ENCODE measurements at regions not wholly inside any gene's neighbourhood (a gene's known extent, or its start where the extent isn't known, plus 50 kb on each side); places are given as distances from the start of the nearest gene placed in this dataset.
A peak's percentile ranks its signal among the peaks of the same experiment; 100 is the strongest.

GRCh38 chr11:112555491-112556364, 295.1 kb upstream of the PLET1 start (continued):
- TF ChIP-seq ZNF75D (CRISPR knock-in tag; IDR thresholded peaks at IDR 0.05; ENCODE audit: borderline replicate concordance) (no peak), ZNF121 (CRISPR knock-in tag; IDR thresholded peaks at IDR 0.05) (0 out of 2 replicates have a peak, but pooled peaks have one; percentile 8), RAD21 (CRISPR knock-in tag; IDR thresholded peaks at IDR 0.05) (peak; percentile 40), ZNF317 (CRISPR knock-in tag; IDR thresholded peaks at IDR 0.05) (no peak)
- TF ChIP-seq, protein P1, sequence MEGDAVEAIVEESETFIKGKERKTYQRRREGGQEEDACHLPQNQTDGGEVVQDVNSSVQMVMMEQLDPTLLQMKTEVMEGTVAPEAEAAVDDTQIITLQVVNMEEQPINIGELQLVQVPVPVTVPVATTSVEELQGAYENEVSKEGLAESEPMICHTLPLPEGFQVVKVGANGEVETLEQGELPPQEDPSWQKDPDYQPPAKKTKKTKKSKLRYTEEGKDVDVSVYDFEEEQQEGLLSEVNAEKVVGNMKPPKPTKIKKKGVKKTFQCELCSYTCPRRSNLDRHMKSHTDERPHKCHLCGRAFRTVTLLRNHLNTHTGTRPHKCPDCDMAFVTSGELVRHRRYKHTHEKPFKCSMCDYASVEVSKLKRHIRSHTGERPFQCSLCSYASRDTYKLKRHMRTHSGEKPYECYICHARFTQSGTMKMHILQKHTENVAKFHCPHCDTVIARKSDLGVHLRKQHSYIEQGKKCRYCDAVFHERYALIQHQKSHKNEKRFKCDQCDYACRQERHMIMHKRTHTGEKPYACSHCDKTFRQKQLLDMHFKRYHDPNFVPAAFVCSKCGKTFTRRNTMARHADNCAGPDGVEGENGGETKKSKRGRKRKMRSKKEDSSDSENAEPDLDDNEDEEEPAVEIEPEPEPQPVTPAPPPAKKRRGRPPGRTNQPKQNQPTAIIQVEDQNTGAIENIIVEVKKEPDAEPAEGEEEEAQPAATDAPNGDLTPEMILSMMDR (CRISPR knock-in tag; IDR thresholded peaks at IDR 0.05), result peak; percentile 83

DNA sequence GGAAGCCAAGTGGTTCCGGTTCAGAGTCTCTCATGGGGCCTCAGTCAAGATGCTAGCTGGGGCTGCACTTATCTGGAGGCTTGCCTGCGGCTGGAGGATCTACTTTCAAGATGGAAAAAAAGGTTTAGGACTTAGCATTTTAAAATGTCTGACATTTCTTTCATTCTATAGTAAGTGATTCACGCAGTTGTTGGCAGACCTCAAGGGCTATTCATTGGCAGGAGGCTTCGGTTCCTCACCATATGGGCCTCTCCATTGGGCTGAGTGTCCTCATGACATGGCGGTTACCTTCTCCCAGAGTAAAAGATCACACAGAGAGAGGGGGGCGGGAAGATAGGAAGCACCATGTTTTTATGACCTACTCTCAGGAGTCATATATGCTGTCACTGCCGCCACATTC, 298.0 kb upstream of the PLET1 start:
- no peak for FAIRE-seq

More for the DNA sequence above, 298.0 kb upstream of the PLET1 start:
- no peaks in the 10 kb centered on the region for H3K79me2 ChIP-seq (ENCODE audit: insufficient read depth, low read length)
- no TSS peak for BruUV-seq (replicated peaks)
- CTCF ChIA-PET (ENCODE audit: low intra/inter-chr PET ratio, low total read pairs), result no interaction called here
- no peaks in the 10 kb centered on the region for H3K4me1 ChIP-seq (ENCODE audit: insufficient read depth, low read length)
- in situ Hi-C loops (cut with HindIII; ENCODE audit: extremely low pct_ligation_motif_present, low pct_unique_long_range_greater_than_20kb), result loop anchor here (5.0 to 10.0 kb wide), 2 partner anchors 271 to 344 kb away; no protein-coding TSS in a partner anchor
- no peaks in the 10 kb centered on the region for H4K20me1 ChIP-seq (ENCODE audit: insufficient read depth, low read length)
- no peaks in the 10 kb centered on the region for H3K36me3 ChIP-seq (replicated peaks in 1 of 2; ENCODE audit: control insufficient read depth in 1 of 2, insufficient read depth in 2 of 2, low read length in 2 of 2)
- intact Hi-C loops (cut with micrococcal nuclease; ENCODE audit: unreplicated experiment), result loop anchor here (5.0 kb wide), 1 partner anchor 116 kb away; no protein-coding TSS in a partner anchor
- POLR2A ChIA-PET, result no interaction called here
- H3K9me3 ChIP-seq (ENCODE audit: low read length), result no peaks in the 10 kb centered on the region
- H3K4me3 ChIP-seq (replicated peaks in 1 of 3; ENCODE audit: insufficient read depth in 1 of 3, low read depth in 2 of 3, low read length in 3 of 3), result no peak overlapping the region
- TF ChIP-seq ZNF782 (CRISPR knock-in tag; IDR thresholded peaks at IDR 0.05; ENCODE audit: borderline replicate concordance), result no peak
- TF ChIP-seq SOX6 (IDR thresholded peaks at IDR 0.05), result no peak
- no peak for TF ChIP-seq SOX6 (CRISPR knock-in tag; IDR thresholded peaks at IDR 0.05)
- no peak for TF ChIP-seq CHCHD3 (CRISPR knock-in tag; IDR thresholded peaks at IDR 0.05)
- no peak for TF ChIP-seq TBP (CRISPR knock-in tag; IDR thresholded peaks at IDR 0.05)
- TF ChIP-seq ZNF234 (CRISPR knock-in tag; conservative IDR thresholded peaks at IDR 0.05), result no peak
- TF ChIP-seq NR1H2 (CRISPR knock-in tag; IDR thresholded peaks at IDR 0.05; ENCODE audit: borderline replicate concordance, low read depth), result no peak
- TF ChIP-seq ARNT (IDR thresholded peaks at IDR 0.05), result no peak
- H3K27ac ChIP-seq (ENCODE audit: extremely low read length, insufficient read depth, low read length), result no peak overlapping the region
- no peak overlapping the region for H2AFZ ChIP-seq (ENCODE audit: low read length)
- ATAC-seq, result no peak
- no peak overlapping the region for H3K9ac ChIP-seq (ENCODE audit: insufficient read depth, low read depth, low read length)
- no peak overlapping the region for H3K4me2 ChIP-seq (ENCODE audit: low read depth, low read length)
- DNase-seq (ENCODE audit: low spot score), result no peak
- peaks cover 2 to 5% of the 10 kb centered on the region in 2 experiments; a peak in 2 of 5 replicates for H3K27me3 ChIP-seq (ENCODE audit: control insufficient read depth in 1 of 2, insufficient read depth in 2 of 2, low read length in 2 of 2)
- 25% methylated on average over 7 of the region's 7 CpGs for WGBS (ENCODE audit: low lambda C conversion rate)

Measured in HepG2 (cell line).